ENCODE measurements at regions not wholly inside any gene's neighbourhood (a gene's known extent, or its start where the extent isn't known, plus 50 kb on each side); places are given as distances from the start of the nearest gene placed in this dataset.

- no peak for TF ChIP-seq CTCF (IDR thresholded peaks at IDR 0.05 in 8 of 11, conservative IDR thresholded peaks at IDR 0.05 in 3 of 11)
- no peak for TF ChIP-seq POLR2AphosphoS5 (IDR thresholded peaks at IDR 0.05)
Observed at GRCh38 chr15:66875588-66876420, 173.8 kb downstream of the SMAD6 start.

Data from spleen (tissue), 7 donors.